Neural cell (in vitro differentiated cells): ENCODE measurements at regions not wholly inside any gene's neighbourhood (a gene's known extent, or its start where the extent isn't known, plus 50 kb on each side); places are given as distances from the start of the nearest gene placed in this dataset.

ENCODE experiments used
- CTCF ChIP-seq: fragments of 450-650 bp; IDR thresholded peaks from 2 replicates; pipeline ENCODE4 v1.5.1; 2014; ENCODE audit warnings: antibody characterized with exemption, mild to moderate bottlenecking, moderate library complexity; ENCODE audit not compliant: poor library complexity, severe bottlenecking
- EZH2 ChIP-seq: fragments of 200-600, 300-800 bp; shearing (Covaris generic), sonication (generic); IDR thresholded peaks from 2 replicates; pipeline ENCODE4 v1.6.1; 2014; ENCODE audit warnings: antibody characterized with exemption, low read length, borderline replicate concordance, mild to moderate bottlenecking; ENCODE audit not compliant: insufficient read depth, poor library complexity, severe bottlenecking
- MXI1 ChIP-seq: fragments of 450-650 bp; conservative IDR thresholded peaks from 2 replicates; pipeline ENCODE4 v1.6.1; 2014; ENCODE audit warnings: antibody characterized with exemption, mild to moderate bottlenecking; ENCODE audit not compliant: poor library complexity, severe bottlenecking
- POLR2AphosphoS5 ChIP-seq: IDR thresholded peaks from 2 replicates; pipeline ENCODE4 v1.6.1; 2012
- TAF1 ChIP-seq: IDR thresholded peaks from 2 replicates; pipeline ENCODE4 v1.6.1; 2012; ENCODE audit warnings: low read depth

GRCh38 chr11:93038521-93038920 is 69.1 kb downstream of the MTNR1B start:
- TF ChIP-seq CTCF, result no peak
- TF ChIP-seq POLR2AphosphoS5, result no peak
- TF ChIP-seq MXI1, result no peak
- TF ChIP-seq EZH2, result no peak
- no peak for TF ChIP-seq TAF1
